CD4-positive, alpha-beta T cell (primary cell): ENCODE measurements at regions not wholly inside any gene's neighbourhood (a gene's known extent, or its start where the extent isn't known, plus 50 kb on each side); places are given as distances from the start of the nearest gene placed in this dataset.
A peak's percentile ranks its signal among the peaks of the same experiment; 100 is the strongest.

ENCODE experiments used
- ATAC-seq: fragments of 200-7000 bp; cut with Tn5 transposase; one replicate; pipeline ENCODE4 v1.10.0; 2022; ENCODE audit warnings: mild to moderate bottlenecking; ENCODE audit not compliant: poor library complexity
- CTCF ChIA-PET: fragments of 350-600 bp; sonication (Branson Sonifier 250); formaldehyde crosslinking; loops from one replicate; lab custom pipeline; 2021; ENCODE audit warnings: antibody characterized with exemption, inconsistent platforms; lab: Charles Lee
- POLR2A ChIA-PET: fragments of 350-600 bp; sonication (Branson Sonifier 250); formaldehyde crosslinking; loops from one replicate; lab custom pipeline; 2021; ENCODE audit warnings: antibody characterized with exemption, inconsistent platforms; lab: Charles Lee
- DNase-seq, 14 experiments: peaks; one replicate each; pipeline ENCODE4 v3.0.0-alpha.2; 2013 to 2020; ENCODE audit warnings: mixed read lengths in 2 of 14
- H3K27ac ChIP-seq, 2 donors: one replicate each; pipeline versions ENCODE4 v1.5.1 to v1.7.0; 2013; ENCODE audit warnings: low read length in 2 of 2, low read depth in 1 of 2, mild to moderate bottlenecking in 1 of 2
- H3K27me3 ChIP-seq, 2 experiments: 1 replicate in 1 of 2; 2 replicates in 1 of 2; pipeline versions ENCODE4 v1.6.1 to v1.7.0; 2013; ENCODE audit warnings: low read length in 2 of 2, control low read depth in 1 of 2, mild to moderate bottlenecking in 1 of 2, moderate library complexity in 1 of 2; ENCODE audit not compliant: insufficient read depth in 2 of 2, control insufficient read depth in 1 of 2
- H3K36me3 ChIP-seq: one replicate; pipeline ENCODE4 v1.6.1; 2013; ENCODE audit warnings: low read length, control low read depth; ENCODE audit not compliant: insufficient read depth
- H3K4me1 ChIP-seq: one replicate; pipeline ENCODE4 v1.6.1; 2013; ENCODE audit warnings: low read length, control low read depth; ENCODE audit not compliant: insufficient read depth
- H3K4me3 ChIP-seq: one replicate; pipeline ENCODE4 v1.5.1; 2013; ENCODE audit warnings: mild to moderate bottlenecking, low read length, moderate library complexity
- H3K9me3 ChIP-seq, 2 experiments: 1 replicate in 1 of 2; 2 replicates in 1 of 2; pipeline versions ENCODE4 v1.6.1 to v1.7.0; 2013; ENCODE audit warnings: low read length in 2 of 2, mild to moderate bottlenecking in 2 of 2, control low read depth in 1 of 2, moderate library complexity in 1 of 2; ENCODE audit not compliant: control insufficient read depth in 1 of 2, insufficient read depth in 1 of 2
- H3K27ac Mint-ChIP-seq: one replicate; pipeline ENCODE4 v1.8.0; 2020; ENCODE audit warnings: mixed read lengths
- H3K27me3 Mint-ChIP-seq: one replicate; pipeline ENCODE4 v1.8.0; 2021; ENCODE audit warnings: mixed read lengths
- H3K36me3 Mint-ChIP-seq: one replicate; pipeline ENCODE4 v1.8.0; 2021; ENCODE audit warnings: low read depth, mixed read lengths
- H3K4me1 Mint-ChIP-seq: one replicate; pipeline ENCODE4 v1.8.0; 2021; ENCODE audit warnings: low read depth, mixed read lengths
- H3K4me3 Mint-ChIP-seq: one replicate; pipeline ENCODE4 v1.8.0; 2020; ENCODE audit warnings: mild to moderate bottlenecking, mixed read lengths
- H3K9me3 Mint-ChIP-seq: one replicate; pipeline ENCODE4 v1.8.0; 2020; ENCODE audit warnings: mixed read lengths
- intact Hi-C, 2 experiments: fragments of 100-400 bp; cut with DNase I in 1 of 2; cut with micrococcal nuclease in 1 of 2; formaldehyde crosslinking; loops; one replicate each; pipeline versions ENCODE4 v1.15.1 to v1.9.0; 2023 to 2025; cut with DNase I, micrococcal nuclease
- TF ChIP-seq, protein P1 (sequence below): fragments of 200-600 bp; IDR thresholded peaks from one replicate; pipeline ENCODE4 v1.8.0; 2022; ENCODE audit warnings: antibody characterized with exemption, mild to moderate bottlenecking

DNA sequence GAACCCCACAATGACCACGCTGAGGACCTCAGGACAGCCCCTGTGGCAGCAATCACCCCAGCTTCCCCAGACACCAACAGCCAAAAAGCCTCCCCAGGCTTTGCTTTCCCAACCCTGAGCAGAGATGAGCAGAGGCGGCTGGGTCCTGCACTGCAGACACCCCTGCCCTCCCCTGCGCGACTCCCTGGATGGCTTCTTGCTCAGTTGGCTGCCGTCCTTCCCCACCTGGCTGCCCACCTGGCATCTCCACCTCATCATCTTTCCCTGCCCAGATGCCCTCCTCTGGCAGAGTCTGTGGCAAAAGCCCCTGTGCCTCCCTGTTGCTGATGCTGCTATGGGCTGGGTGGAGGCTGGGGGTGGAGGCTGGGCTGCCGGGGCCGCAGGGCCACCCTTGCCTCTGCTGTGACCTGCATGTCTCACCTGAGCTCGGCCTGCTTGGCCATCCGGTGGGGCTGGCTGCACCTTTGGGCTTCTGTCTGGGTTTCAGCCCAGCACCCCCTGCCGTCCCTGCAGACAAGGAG lies 567.7 kb downstream of the TCERG1L start:
- Mint-ChIP-seq H3K9me3 (no peaks in the 10 kb centered on the region), H3K27me3 (no peaks in the 10 kb centered on the region), H3K4me3 (no peak overlapping the region), H3K36me3 (no peaks in the 10 kb centered on the region), H3K4me1 (no peaks in the 10 kb centered on the region), H3K27ac (no peak overlapping the region)
- ChIA-PET POLR2A (no interaction called here), CTCF (no interaction called here)
- intact Hi-C loops: loop anchor here in 1 of 2 experiments (5.0 kb wide), 1 partner anchor 118 kb away; no protein-coding TSS in a partner anchor
- TF ChIP-seq, protein P1, sequence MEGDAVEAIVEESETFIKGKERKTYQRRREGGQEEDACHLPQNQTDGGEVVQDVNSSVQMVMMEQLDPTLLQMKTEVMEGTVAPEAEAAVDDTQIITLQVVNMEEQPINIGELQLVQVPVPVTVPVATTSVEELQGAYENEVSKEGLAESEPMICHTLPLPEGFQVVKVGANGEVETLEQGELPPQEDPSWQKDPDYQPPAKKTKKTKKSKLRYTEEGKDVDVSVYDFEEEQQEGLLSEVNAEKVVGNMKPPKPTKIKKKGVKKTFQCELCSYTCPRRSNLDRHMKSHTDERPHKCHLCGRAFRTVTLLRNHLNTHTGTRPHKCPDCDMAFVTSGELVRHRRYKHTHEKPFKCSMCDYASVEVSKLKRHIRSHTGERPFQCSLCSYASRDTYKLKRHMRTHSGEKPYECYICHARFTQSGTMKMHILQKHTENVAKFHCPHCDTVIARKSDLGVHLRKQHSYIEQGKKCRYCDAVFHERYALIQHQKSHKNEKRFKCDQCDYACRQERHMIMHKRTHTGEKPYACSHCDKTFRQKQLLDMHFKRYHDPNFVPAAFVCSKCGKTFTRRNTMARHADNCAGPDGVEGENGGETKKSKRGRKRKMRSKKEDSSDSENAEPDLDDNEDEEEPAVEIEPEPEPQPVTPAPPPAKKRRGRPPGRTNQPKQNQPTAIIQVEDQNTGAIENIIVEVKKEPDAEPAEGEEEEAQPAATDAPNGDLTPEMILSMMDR: no peak
- no peaks in the 10 kb centered on the region for H3K27me3 ChIP-seq
- H3K9me3 ChIP-seq: peaks cover 0 to 46% of the 10 kb centered on the region in 2 experiments
- no peak overlapping the region for H3K27ac ChIP-seq
- ATAC-seq: no peak
- H3K36me3 ChIP-seq: no peaks in the 10 kb centered on the region
- no peak overlapping the region for H3K4me3 ChIP-seq
- DNase-seq: peak in 1 of 14 experiments; percentile 21
- H3K4me1 ChIP-seq: no peaks in the 10 kb centered on the region

DNA sequence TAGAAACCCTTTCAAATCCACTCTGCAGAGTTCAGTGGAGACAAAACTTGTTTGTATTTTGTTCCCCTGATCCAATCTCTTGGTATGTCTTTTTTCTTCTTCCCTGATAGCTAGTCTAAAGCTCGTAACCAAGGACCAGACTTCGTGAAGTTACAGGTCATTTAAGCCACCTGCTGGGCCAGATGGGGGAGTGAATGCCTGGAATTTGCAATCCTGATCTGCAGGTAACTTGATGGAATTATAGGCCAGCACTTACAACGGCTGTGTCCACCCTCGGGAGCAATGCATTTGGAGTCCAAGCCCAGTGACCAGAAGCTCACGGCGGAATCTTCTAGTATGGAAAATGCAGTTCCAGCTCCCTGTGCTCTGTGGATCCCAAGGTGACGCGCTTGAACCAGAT lies 566.9 kb downstream of the TCERG1L start:
- Histone ChIP-seq H3K27ac (no peak overlapping the region), H3K9me3 (peaks cover 0 to 49% of the 10 kb centered on the region in 2 experiments), H3K27me3 (no peaks in the 10 kb centered on the region), H3K4me1 (no peaks in the 10 kb centered on the region), H3K4me3 (no peak overlapping the region), H3K36me3 (no peaks in the 10 kb centered on the region)
- peak in 1 of 14 experiments; percentile 17 for DNase-seq
- TF ChIP-seq, protein P1: no peak
- ChIA-PET CTCF (no interaction called here), POLR2A (no interaction called here)
- Mint-ChIP-seq H3K36me3 (no peaks in the 10 kb centered on the region), H3K4me1 (no peaks in the 10 kb centered on the region), H3K27me3 (no peaks in the 10 kb centered on the region), H3K9me3 (no peaks in the 10 kb centered on the region), H3K4me3 (no peak overlapping the region), H3K27ac (no peak overlapping the region)
- intact Hi-C loops: loop anchor here in 1 of 2 experiments (5.0 kb wide), 1 partner anchor 118 kb away; no protein-coding TSS in a partner anchor
- no peak for ATAC-seq

DNA sequence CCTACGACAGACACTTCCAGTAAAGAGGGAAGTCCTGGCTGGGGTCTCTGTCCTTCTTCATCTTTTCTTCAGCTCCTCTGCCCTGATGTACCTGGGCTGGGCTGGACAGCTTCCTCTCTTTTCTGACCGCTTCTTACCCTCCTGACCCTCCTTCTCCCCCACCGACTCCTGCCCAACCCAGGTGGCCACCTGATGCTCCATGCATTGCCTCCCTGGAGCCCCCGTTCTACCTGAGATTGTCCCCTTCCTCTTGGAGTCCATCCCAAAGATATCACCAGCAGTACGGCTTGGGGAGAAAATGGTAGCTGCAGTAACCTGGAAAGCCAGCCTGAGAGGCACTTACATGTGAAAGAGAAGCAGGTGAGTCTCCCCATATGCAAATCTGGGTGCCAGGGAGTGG lies 566.3 kb downstream of the TCERG1L start:
- Histone ChIP-seq H3K27ac (no peak overlapping the region), H3K27me3 (no peaks in the 10 kb centered on the region), H3K4me1 (no peaks in the 10 kb centered on the region), H3K9me3 (peaks cover 0 to 49% of the 10 kb centered on the region in 2 experiments), H3K36me3 (no peaks in the 10 kb centered on the region), H3K4me3 (no peak overlapping the region)
- intact Hi-C loops: no loop called here
- ChIA-PET POLR2A (no interaction called here), CTCF (no interaction called here)
- Mint-ChIP-seq H3K36me3 (no peaks in the 10 kb centered on the region), H3K4me1 (no peaks in the 10 kb centered on the region), H3K27ac (no peak overlapping the region), H3K27me3 (no peaks in the 10 kb centered on the region), H3K4me3 (no peak overlapping the region), H3K9me3 (no peaks in the 10 kb centered on the region)
- DNase-seq (peak in 1 of 14 experiments; percentile 5), ATAC-seq (no peak)
- TF ChIP-seq, protein P1: no peak
